Neural cell (in vitro differentiated cells): ENCODE measurements at regions not wholly inside any gene's neighbourhood (a gene's known extent, or its start where the extent isn't known, plus 50 kb on each side); places are given as distances from the start of the nearest gene placed in this dataset.

Source experiments
- EP300 ChIP-seq: fragments of 450-650 bp; conservative IDR thresholded peaks from 2 replicates; pipeline ENCODE4 v1.6.1; 2014; ENCODE audit warnings: antibody characterized with exemption, mild to moderate bottlenecking, moderate library complexity; ENCODE audit not compliant: poor library complexity, severe bottlenecking
- EZH2 ChIP-seq: fragments of 200-600, 300-800 bp; shearing (Covaris generic), sonication (generic); IDR thresholded peaks from 2 replicates; pipeline ENCODE4 v1.6.1; 2014; ENCODE audit warnings: antibody characterized with exemption, low read length, borderline replicate concordance, mild to moderate bottlenecking; ENCODE audit not compliant: insufficient read depth, poor library complexity, severe bottlenecking
- MXI1 ChIP-seq: fragments of 450-650 bp; conservative IDR thresholded peaks from 2 replicates; pipeline ENCODE4 v1.6.1; 2014; ENCODE audit warnings: antibody characterized with exemption, mild to moderate bottlenecking; ENCODE audit not compliant: poor library complexity, severe bottlenecking
- POLR2AphosphoS5 ChIP-seq: IDR thresholded peaks from 2 replicates; pipeline ENCODE4 v1.6.1; 2012
- RAD21 ChIP-seq: fragments of 450-650 bp; conservative IDR thresholded peaks from 2 replicates; pipeline ENCODE4 v1.6.1; 2014; ENCODE audit warnings: antibody characterized with exemption, mild to moderate bottlenecking, moderate library complexity
- SMC3 ChIP-seq: fragments of 450-650 bp; conservative IDR thresholded peaks from 2 replicates; pipeline ENCODE4 v1.6.1; 2014; ENCODE audit warnings: antibody characterized with exemption, mild to moderate bottlenecking, moderate library complexity; ENCODE audit not compliant: poor library complexity
- TAF1 ChIP-seq: IDR thresholded peaks from 2 replicates; pipeline ENCODE4 v1.6.1; 2012; ENCODE audit warnings: low read depth
- TF ChIP-seq, protein P1 (sequence below): fragments of 450-650 bp; IDR thresholded peaks from 2 replicates; pipeline ENCODE4 v1.5.1; 2014; ENCODE audit warnings: antibody characterized with exemption, mild to moderate bottlenecking, moderate library complexity; ENCODE audit not compliant: poor library complexity, severe bottlenecking

DNA sequence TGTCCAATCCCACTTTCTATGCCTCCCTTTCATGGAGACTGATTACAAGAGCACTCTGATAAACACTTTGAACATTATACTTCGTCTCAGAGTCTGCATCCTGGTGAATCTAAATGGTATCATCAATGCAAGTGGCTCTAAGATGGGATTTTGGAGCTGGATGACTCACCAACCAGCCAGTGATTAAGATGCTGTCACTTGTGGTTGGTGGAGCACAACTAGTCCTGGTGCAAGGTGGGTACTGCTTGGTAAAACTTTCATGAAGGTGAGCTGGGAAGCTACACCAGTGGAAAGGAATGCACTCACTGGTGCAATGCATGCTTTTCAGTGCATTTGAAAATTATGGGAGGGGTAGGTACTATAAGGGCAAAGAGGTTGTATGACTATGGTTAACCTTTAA is 137.7 kb upstream of the TRIB2 start:
- TF ChIP-seq, protein P1, sequence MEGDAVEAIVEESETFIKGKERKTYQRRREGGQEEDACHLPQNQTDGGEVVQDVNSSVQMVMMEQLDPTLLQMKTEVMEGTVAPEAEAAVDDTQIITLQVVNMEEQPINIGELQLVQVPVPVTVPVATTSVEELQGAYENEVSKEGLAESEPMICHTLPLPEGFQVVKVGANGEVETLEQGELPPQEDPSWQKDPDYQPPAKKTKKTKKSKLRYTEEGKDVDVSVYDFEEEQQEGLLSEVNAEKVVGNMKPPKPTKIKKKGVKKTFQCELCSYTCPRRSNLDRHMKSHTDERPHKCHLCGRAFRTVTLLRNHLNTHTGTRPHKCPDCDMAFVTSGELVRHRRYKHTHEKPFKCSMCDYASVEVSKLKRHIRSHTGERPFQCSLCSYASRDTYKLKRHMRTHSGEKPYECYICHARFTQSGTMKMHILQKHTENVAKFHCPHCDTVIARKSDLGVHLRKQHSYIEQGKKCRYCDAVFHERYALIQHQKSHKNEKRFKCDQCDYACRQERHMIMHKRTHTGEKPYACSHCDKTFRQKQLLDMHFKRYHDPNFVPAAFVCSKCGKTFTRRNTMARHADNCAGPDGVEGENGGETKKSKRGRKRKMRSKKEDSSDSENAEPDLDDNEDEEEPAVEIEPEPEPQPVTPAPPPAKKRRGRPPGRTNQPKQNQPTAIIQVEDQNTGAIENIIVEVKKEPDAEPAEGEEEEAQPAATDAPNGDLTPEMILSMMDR = no peak
- TF ChIP-seq EP300 = no peak
- no peak for TF ChIP-seq EZH2
- no peak for TF ChIP-seq TAF1
- no peak for TF ChIP-seq POLR2AphosphoS5
- TF ChIP-seq RAD21 = no peak
- TF ChIP-seq SMC3 = no peak
- TF ChIP-seq MXI1 = no peak
